Keratinocyte (primary cell): ENCODE measurements at regions not wholly inside any gene's neighbourhood (a gene's known extent, or its start where the extent isn't known, plus 50 kb on each side); places are given as distances from the start of the nearest gene placed in this dataset.

Experiments used
- EZH2 ChIP-seq: IDR thresholded peaks from one replicate; pipeline ENCODE4 v1.6.1; 2012; ENCODE audit warnings: inconsistent platforms, mild to moderate bottlenecking, low read length, moderate library complexity
- TF ChIP-seq, protein P1 (sequence below), 3 experiments: IDR thresholded peaks in 1 of 3; conservative IDR thresholded peaks in 1 of 3; optimal IDR thresholded peaks in 1 of 3; 2 replicates in 2 of 3; 3 replicates in 1 of 3; pipeline versions ENCODE3 to v1.5.1; 2011; ENCODE audit warnings: low read length in 3 of 3, mild to moderate bottlenecking in 3 of 3, moderate library complexity in 2 of 3, control low read depth in 1 of 3, inconsistent platforms in 1 of 3; ENCODE audit not compliant: insufficient read depth in 2 of 3; ENCODE audit errors: extremely low read depth in 1 of 3

DNA sequence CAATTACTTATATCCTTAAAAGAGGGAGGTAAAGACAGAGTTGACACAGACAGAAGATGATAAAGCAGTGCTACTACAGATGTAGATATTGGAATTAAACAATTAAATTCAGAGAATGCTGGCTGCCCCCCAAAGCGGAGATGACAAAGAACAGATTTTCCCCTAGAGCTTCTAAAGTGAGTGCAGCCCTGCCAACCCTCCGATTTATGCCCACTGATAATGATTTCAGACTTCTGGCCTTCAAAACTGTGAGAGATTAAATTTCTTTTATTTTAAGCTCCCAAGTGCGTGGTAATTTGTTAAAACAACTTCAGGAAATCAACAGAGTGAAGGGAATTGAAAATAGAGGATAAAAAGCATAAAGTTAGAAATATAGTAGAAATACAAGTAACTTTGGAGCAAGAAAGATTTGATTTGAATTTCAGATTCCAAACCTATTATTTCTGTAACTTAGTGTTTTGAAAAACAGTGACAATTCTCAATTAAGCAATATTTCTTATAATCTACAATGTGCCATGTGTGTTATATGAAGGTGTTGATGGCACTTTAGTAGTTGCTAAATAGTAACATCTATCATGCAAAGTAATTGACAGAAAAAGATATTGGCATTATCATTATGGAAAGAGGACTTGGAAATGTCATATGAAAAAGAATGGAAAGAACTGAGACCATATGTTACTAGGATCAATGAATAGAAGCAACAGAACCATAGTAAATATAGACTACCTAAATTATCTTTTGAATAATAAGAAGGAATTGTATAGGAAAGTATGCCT is 946.4 kb upstream of the PTPRD start:
- TF ChIP-seq, protein P1, sequence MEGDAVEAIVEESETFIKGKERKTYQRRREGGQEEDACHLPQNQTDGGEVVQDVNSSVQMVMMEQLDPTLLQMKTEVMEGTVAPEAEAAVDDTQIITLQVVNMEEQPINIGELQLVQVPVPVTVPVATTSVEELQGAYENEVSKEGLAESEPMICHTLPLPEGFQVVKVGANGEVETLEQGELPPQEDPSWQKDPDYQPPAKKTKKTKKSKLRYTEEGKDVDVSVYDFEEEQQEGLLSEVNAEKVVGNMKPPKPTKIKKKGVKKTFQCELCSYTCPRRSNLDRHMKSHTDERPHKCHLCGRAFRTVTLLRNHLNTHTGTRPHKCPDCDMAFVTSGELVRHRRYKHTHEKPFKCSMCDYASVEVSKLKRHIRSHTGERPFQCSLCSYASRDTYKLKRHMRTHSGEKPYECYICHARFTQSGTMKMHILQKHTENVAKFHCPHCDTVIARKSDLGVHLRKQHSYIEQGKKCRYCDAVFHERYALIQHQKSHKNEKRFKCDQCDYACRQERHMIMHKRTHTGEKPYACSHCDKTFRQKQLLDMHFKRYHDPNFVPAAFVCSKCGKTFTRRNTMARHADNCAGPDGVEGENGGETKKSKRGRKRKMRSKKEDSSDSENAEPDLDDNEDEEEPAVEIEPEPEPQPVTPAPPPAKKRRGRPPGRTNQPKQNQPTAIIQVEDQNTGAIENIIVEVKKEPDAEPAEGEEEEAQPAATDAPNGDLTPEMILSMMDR (optimal IDR thresholded peaks at IDR 0.05 in 1 of 3, IDR thresholded peaks at IDR 0.05 in 1 of 3, conservative IDR thresholded peaks at IDR 0.05 in 1 of 3; ENCODE audit: extremely low read depth in 1 of 3, insufficient read depth in 2 of 3, low read length in 3 of 3): no peak
- no peak for TF ChIP-seq EZH2
